ENCODE measurements at regions not wholly inside any gene's neighbourhood (a gene's known extent, or its start where the extent isn't known, plus 50 kb on each side); places are given as distances from the start of the nearest gene placed in this dataset.

DNA sequence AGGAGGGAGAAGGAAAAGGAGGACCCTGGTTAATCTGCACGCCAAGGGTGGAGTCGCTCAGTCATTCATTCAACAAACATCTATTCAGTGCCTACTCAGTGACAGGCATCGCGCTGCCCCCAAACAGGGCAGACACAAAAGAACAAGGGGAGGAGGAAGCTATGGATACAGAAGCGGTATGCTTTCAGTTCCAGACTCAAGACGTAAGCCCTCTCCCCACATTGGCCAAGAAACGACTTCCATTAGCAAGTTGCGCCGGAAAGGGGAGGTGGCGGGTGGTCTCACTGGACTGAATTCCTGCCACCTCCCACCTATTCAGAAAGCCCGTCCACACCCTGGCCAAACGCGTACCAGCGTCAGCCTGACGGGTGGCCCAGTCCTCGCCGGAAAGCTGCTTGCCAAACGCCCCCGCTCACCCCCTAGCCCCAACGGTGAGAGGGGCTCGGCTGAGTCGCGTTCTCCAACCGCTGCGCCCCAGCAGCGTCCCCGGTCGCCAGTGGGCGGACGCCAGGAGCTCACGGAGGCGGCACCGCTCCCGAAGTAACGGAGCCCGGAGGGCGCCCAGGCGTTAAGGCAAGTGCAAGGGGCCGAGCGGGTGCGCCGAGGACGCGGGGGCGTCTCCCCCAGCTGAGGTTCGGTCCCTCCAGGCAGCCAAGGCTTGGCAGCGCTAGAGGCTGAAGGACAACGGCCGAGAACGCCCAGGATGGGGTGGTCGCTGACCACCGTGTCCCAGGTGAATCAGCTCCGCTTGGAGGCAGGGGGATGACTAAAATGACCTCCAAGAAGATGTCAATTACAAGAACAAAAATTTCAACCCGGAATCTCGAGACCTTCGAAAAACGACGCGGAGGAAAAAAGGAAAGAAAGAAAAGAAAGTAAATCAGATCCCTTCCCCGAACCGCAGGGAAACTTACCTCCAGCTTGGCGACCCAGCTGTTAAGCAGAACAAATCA is 470.7 kb downstream of the SOX9 start:
- no peak for DNase-seq

DNA sequence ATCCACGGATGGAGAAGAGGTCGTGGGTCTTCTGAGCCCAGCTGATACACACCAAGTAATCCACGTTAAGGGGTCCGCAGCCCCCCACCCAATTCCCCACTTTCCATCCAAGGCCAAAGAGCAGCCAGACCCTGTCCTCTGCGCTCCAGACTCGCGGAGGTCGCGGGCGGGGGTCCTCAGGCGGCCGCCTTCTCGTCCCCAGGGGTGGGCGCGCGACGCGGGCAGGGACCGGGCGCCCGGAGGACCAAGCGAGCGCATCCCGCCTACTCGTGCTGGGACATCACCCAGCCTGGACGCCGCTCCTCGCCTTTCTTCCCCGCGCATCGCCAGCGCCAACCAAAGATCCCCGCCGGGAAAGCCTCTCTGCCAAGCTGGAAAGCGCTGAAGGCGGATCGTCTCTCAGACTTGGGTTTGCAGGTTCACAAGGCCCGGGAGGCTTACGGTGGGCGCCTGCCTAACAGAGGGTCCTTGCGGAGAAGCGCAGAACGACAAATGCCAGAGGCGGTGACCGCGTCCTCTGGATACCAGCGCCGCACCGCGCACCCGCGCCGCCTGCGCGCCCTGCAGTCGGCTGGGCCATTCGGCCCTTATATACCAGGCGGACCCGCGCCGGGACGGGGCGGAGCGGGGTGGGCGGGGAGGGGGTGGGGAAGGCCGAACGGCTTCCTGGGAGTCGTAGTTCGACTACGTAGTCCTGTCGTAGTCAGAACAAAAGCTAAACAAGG is 471.6 kb downstream of the SOX9 start:
- no peak for DNase-seq

DNA sequence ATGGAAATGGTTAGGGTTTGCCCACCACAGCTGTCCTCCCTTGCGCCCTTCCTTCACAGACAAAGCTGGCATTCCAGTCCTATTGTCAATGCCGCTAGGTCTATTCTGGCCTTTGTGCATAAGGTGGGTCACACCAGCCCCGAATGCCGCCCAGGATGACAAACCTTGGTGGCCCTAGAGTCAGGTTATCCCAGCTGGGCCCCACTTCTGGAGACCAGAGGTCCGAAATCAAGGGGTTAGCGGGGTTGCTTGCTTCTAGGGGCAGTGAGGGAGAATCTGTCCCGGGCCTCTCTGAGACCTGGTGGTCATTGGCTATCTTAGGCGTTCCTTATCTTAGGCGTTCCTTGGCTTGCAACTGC is 472.1 kb downstream of the SOX9 start:
- DNase-seq: no peak

DNA sequence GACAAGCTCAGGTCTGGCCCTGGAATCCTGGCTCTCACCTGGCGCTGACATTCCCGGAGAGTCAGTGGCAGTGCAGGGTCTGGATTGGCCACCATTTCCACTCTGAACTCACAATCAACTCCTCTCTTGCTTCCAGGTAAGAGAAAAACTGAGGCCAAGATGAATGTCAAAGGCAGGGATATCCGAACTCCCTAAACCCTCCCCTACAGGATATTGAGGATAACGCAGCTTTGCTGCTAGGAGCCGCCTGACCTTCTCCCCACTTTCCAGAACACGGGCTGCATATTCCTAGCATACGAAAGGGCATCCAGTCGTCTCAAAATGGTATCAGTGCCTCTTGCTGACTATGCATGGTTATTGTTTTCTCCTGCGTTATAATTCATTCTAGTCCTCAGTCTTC is 473.4 kb downstream of the SOX9 start:
- DNase-seq: no peak
